KMS-11 (cell line): ENCODE measurements at regions not wholly inside any gene's neighbourhood (a gene's known extent, or its start where the extent isn't known, plus 50 kb on each side); places are given as distances from the start of the nearest gene placed in this dataset.

ENCODE experiments used
- H2AFZ ChIP-seq: fragments of 200-600 bp; sonication (generic); 2 replicates; pipeline ENCODE4 v1.6.1; 2016; ENCODE audit warnings: antibody characterized with exemption, mixed run types, low read depth
- H3K27ac ChIP-seq: fragments of 200-600 bp; sonication (generic); 2 replicates; pipeline ENCODE4 v1.6.1; 2016; ENCODE audit warnings: mild to moderate bottlenecking, mixed run types
- H3K27me3 ChIP-seq: fragments of 200-600 bp; sonication (generic); 2 replicates; pipeline ENCODE4 v1.6.1; 2017; ENCODE audit warnings: mild to moderate bottlenecking, low read depth, mixed run types, moderate library complexity; ENCODE audit not compliant: insufficient read depth
- H3K36me3 ChIP-seq: fragments of 200-600 bp; sonication (generic); 2 replicates; pipeline ENCODE4 v1.6.1; 2017; ENCODE audit warnings: mild to moderate bottlenecking, mixed run types; ENCODE audit not compliant: insufficient read depth
- H3K4me1 ChIP-seq: fragments of 200-600 bp; sonication (generic); 2 replicates; pipeline ENCODE4 v1.6.1; 2016; ENCODE audit warnings: mild to moderate bottlenecking, low read depth, mixed run types; ENCODE audit not compliant: poor library complexity, severe bottlenecking
- H3K4me2 ChIP-seq: fragments of 200-600 bp; sonication (generic); 2 replicates; pipeline ENCODE4 v1.7.0; 2016; ENCODE audit warnings: mild to moderate bottlenecking, mixed run types
- H3K4me3 ChIP-seq: fragments of 200-600 bp; sonication (generic); IDR thresholded peaks from 2 replicates; pipeline ENCODE4 v1.6.1; 2017; ENCODE audit warnings: low read depth, low read length, mixed read lengths; ENCODE audit not compliant: insufficient read depth
- H3K79me2 ChIP-seq: fragments of 200-600 bp; sonication (generic); 2 replicates; pipeline ENCODE4 v1.6.1; 2016; ENCODE audit warnings: low read depth, mixed run types; ENCODE audit not compliant: insufficient read depth
- H3K9ac ChIP-seq: fragments of 200-600 bp; sonication (generic); 2 replicates; pipeline ENCODE4 v1.6.1; 2016; ENCODE audit warnings: mild to moderate bottlenecking, mixed run types
- H4K20me1 ChIP-seq: fragments of 200-600 bp; sonication (generic); 2 replicates; pipeline ENCODE4 v1.6.1; 2016; ENCODE audit warnings: mild to moderate bottlenecking, mixed run types; ENCODE audit not compliant: insufficient read depth
- TF ChIP-seq, protein P1 (sequence below): fragments of 200-600 bp; sonication (generic); conservative IDR thresholded peaks from 2 replicates; pipeline ENCODE4 v1.6.1; 2017; ENCODE audit warnings: low read depth, mild to moderate bottlenecking, antibody characterized with exemption, low read length, moderate library complexity, mixed read lengths

DNA sequence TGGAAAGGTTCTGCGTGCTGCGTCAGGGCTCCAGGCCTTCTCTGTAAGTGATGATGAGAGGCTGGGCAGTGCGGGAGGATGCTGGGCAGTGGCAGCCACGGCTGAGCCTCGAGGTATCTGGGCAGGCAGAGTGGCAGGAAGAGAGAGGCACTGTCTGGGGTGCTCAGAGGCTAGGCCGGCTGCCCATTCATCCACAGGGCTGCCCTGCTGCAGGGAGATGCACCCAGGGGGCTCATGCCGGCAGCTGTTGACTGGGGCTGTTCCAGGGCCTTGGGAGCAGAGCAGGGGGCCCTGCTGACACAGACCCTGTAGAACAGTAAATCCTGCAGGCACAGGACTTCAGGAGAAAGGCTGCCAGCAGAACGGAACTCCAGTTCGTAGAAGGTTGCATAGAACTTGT is 88.8 kb downstream of the BOD1 start:
- Histone ChIP-seq H3K4me1 (no peaks in the 10 kb centered on the region), H4K20me1 (no peaks in the 10 kb centered on the region), H3K79me2 (no peaks in the 10 kb centered on the region), H2AFZ (no peak overlapping the region), H3K4me3 (no peak overlapping the region), H3K36me3 (no peaks in the 10 kb centered on the region), H3K9ac (no peak overlapping the region), H3K27ac (no peak overlapping the region), H3K27me3 (no peaks in the 10 kb centered on the region), H3K4me2 (no peak overlapping the region)
- TF ChIP-seq, protein P1, sequence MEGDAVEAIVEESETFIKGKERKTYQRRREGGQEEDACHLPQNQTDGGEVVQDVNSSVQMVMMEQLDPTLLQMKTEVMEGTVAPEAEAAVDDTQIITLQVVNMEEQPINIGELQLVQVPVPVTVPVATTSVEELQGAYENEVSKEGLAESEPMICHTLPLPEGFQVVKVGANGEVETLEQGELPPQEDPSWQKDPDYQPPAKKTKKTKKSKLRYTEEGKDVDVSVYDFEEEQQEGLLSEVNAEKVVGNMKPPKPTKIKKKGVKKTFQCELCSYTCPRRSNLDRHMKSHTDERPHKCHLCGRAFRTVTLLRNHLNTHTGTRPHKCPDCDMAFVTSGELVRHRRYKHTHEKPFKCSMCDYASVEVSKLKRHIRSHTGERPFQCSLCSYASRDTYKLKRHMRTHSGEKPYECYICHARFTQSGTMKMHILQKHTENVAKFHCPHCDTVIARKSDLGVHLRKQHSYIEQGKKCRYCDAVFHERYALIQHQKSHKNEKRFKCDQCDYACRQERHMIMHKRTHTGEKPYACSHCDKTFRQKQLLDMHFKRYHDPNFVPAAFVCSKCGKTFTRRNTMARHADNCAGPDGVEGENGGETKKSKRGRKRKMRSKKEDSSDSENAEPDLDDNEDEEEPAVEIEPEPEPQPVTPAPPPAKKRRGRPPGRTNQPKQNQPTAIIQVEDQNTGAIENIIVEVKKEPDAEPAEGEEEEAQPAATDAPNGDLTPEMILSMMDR, result no peak

DNA sequence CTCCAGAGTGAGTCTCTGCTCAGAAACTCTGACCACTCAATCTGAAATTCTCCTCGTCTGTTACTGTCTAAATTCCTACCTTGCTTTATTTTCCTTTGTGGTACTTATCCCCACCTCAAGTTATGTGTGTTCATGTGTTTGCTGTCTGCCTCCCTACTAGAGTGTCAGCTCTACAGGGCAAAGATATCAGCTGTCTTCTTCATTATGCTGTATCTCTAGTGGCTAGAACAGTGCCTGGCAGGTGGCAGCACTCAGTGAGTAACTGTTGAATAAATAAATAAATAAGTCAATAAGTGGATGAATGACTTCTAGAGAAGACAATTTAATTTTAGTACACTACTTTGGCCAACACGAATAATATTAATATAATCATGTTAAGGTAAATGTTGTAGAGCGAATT is 92.3 kb downstream of the BOD1 start:
- Histone ChIP-seq H4K20me1 (no peaks in the 10 kb centered on the region), H3K27ac (no peak overlapping the region), H3K4me2 (no peak overlapping the region), H3K36me3 (no peaks in the 10 kb centered on the region), H2AFZ (no peak overlapping the region), H3K4me1 (no peaks in the 10 kb centered on the region), H3K79me2 (no peaks in the 10 kb centered on the region), H3K9ac (no peak overlapping the region), H3K27me3 (no peaks in the 10 kb centered on the region), H3K4me3 (no peak overlapping the region)
- TF ChIP-seq, protein P1, result no peak

DNA sequence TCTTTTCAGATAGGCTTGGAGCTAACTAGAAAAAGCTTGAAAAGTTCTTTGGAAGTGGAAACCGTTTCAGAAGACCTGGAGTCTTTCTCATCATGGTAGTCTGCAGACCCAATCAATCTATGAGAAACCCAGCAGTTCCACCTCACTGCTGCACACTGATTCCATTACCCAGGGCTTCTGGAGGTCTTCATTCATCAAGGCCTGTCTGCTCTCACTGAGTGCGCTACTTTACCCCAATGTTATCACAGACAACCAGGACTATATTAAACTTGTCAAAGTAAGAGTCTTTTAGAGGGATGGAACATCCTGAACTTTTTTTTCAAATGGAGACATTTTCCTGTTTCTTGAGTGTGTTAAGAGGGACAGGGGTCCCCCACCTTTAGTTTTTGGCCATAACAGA is 93.1 kb downstream of the BOD1 start:
- Histone ChIP-seq H3K4me1 (no peaks in the 10 kb centered on the region), H3K27ac (no peak overlapping the region), H3K79me2 (no peaks in the 10 kb centered on the region), H4K20me1 (no peaks in the 10 kb centered on the region), H3K9ac (no peak overlapping the region), H3K4me3 (no peak overlapping the region), H3K27me3 (no peaks in the 10 kb centered on the region), H3K36me3 (no peaks in the 10 kb centered on the region), H2AFZ (no peak overlapping the region), H3K4me2 (no peak overlapping the region)
- TF ChIP-seq, protein P1, result no peak

DNA sequence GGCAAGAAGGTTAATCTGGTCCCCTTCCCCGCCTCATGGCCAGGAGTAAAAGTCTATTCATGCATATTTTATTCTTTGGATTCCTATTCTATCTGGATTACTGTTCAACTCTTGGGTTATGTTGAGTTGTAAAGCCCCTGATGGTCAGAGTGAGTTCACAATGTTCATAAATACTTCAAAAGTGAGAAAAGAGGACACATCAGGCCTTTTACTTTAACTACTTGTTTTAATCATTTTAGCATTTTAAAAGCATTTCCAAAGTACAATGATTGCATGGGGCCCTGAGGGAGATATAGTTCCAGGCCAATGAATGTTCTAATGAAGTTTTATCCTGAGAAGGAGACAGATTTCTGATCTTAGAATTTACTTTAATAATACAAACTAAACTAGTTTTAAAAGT is 93.9 kb downstream of the BOD1 start:
- TF ChIP-seq, protein P1, result no peak
- no peak overlapping the region for H3K27ac ChIP-seq
- H3K4me2 ChIP-seq, result no peak overlapping the region
- no peak overlapping the region for H3K9ac ChIP-seq
- H4K20me1 ChIP-seq, result no peaks in the 10 kb centered on the region
- no peak overlapping the region for H3K4me3 ChIP-seq
- no peaks in the 10 kb centered on the region for H3K79me2 ChIP-seq
- H3K27me3 ChIP-seq, result no peaks in the 10 kb centered on the region
- no peaks in the 10 kb centered on the region for H3K36me3 ChIP-seq
- H2AFZ ChIP-seq, result no peak overlapping the region
- H3K4me1 ChIP-seq, result no peaks in the 10 kb centered on the region

DNA sequence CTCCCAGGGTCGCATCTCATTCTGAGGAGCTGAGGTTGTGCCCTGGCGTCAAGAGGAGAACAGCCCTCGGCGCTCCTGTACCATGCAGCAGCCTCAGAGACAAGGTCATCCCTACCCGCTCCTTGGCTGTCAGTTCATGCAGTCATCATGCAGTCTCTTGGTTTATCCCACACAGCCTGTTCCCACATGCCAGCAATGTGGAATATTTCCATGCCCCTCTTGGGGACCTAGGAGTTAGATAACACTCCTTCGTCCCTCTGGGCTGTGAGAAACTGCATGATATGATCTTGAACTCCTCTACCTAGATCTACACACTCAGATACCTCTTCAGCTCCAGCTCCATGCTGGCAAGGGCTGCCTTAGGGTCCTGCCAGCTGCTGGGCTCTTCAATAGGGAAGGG is 97.6 kb downstream of the BOD1 start:
- TF ChIP-seq, protein P1, result no peak
- H2AFZ ChIP-seq, result no peak overlapping the region
- H3K36me3 ChIP-seq, result no peaks in the 10 kb centered on the region
- H3K9ac ChIP-seq, result no peak overlapping the region
- no peak overlapping the region for H3K27ac ChIP-seq
- no peaks in the 10 kb centered on the region for H3K4me1 ChIP-seq
- H3K4me2 ChIP-seq, result no peak overlapping the region
- no peaks in the 10 kb centered on the region for H3K79me2 ChIP-seq
- no peaks in the 10 kb centered on the region for H3K27me3 ChIP-seq
- H3K4me3 ChIP-seq, result no peak overlapping the region
- no peaks in the 10 kb centered on the region for H4K20me1 ChIP-seq
